K562 (cell line): ENCODE measurements at regions not wholly inside any gene's neighbourhood (a gene's known extent, or its start where the extent isn't known, plus 50 kb on each side); places are given as distances from the start of the nearest gene placed in this dataset.
A peak's percentile ranks its signal among the peaks of the same experiment; 100 is the strongest.

Source experiments
- ATAC-seq: fragments of 200-7000 bp; cut with Tn5 transposase; 3 replicates; pipeline ENCODE4 v1.9.1; 2020; ENCODE audit warnings: moderate library complexity
- BruUV-seq: library from RNA; stranded (reverse); fragments of 400-500 nt; replicated peaks from 2 replicates; lab custom pipeline; 2021; lab: Mats Ljungman, UMichigan
- CTCF ChIA-PET: fragments of 300-600 bp; formaldehyde crosslinking; extraction: SDS; loops from one replicate; lab custom pipeline; 2021; ENCODE audit warnings: low intra/inter-chr PET ratio; lab: Yijun Ruan, JAX
- POLR2A ChIA-PET: fragments of 300-600, 350-650 bp; sonication (Branson Sonifier 250); formaldehyde crosslinking; extraction: SDS; loops from one replicate; lab custom pipeline; 2021; ENCODE audit warnings: antibody characterized with exemption, inconsistent platforms; lab: Yijun Ruan, JAX
- DNase-seq, 4 experiments: peaks; one replicate each; pipeline versions ENCODE4 v3.0.0 to v3.0.0-alpha.2; 2011 to 2018; ENCODE audit warnings: low spot score in 3 of 4, mixed read lengths in 3 of 4; ENCODE audit errors: extremely low read depth in 1 of 4
- FAIRE-seq: peaks from 2 replicates; lab custom pipeline; 2011; peaks lifted over from hg19 to GRCh38; lab: Jason Lieb, UNC
- H2AFZ ChIP-seq: 2 replicates; pipeline ENCODE4 v1.6.0; 2011; ENCODE audit warnings: low read depth, low read length, control low read depth, inconsistent platforms
- H3K27ac ChIP-seq: fragments of 200-600 bp; 3 replicates; pipeline ENCODE4 v1.8.0; 2011; ENCODE audit warnings: low read depth, mild to moderate bottlenecking, control low read depth, inconsistent platforms, low read length, moderate library complexity, mixed read lengths; ENCODE audit errors: extremely low read depth
- H3K27me3 ChIP-seq, 2 experiments: fragments of 300-600 bp in 1 of 2; 2 replicates in 1 of 2; 3 replicates in 1 of 2; pipeline versions ENCODE4 v1.6.0 to v1.8.0; 2011; ENCODE audit warnings: inconsistent platforms in 2 of 2, low read length in 2 of 2, mild to moderate bottlenecking in 1 of 2, mixed read lengths in 1 of 2, moderate library complexity in 1 of 2; ENCODE audit not compliant: control insufficient read depth in 2 of 2, insufficient read depth in 2 of 2
- H3K36me3 ChIP-seq: fragments of 300-600 bp; 3 replicates; pipeline ENCODE4 v1.8.0; 2011; ENCODE audit warnings: mild to moderate bottlenecking, low read length, inconsistent platforms; ENCODE audit not compliant: control insufficient read depth, insufficient read depth
- H3K4me1 ChIP-seq, 2 experiments: fragments of 200-600 bp in 1 of 2; replicated peaks in 1 of 2; 2 replicates in 1 of 2; 3 replicates in 1 of 2; pipeline versions ENCODE4 v1.5.1 to v1.8.0; 2011; ENCODE audit warnings: inconsistent platforms in 2 of 2, low read length in 2 of 2, mild to moderate bottlenecking in 1 of 2, mixed read lengths in 1 of 2, moderate library complexity in 1 of 2; ENCODE audit not compliant: control insufficient read depth in 2 of 2, insufficient read depth in 2 of 2
- H3K4me2 ChIP-seq: 2 replicates; pipeline ENCODE4 v1.6.1; 2011; ENCODE audit warnings: low read length, control low read depth, inconsistent platforms, mixed read lengths; ENCODE audit not compliant: insufficient read depth
- H3K4me3 ChIP-seq: fragments of 200-600 bp; sonication (generic), shearing (Covaris generic); 2 replicates; pipeline ENCODE4 v1.5.1; 2016; ENCODE audit warnings: control low read depth, inconsistent platforms
- H3K79me2 ChIP-seq: fragments of 200-600 bp; 3 replicates; pipeline ENCODE4 v1.8.0; 2011; ENCODE audit warnings: low read length, inconsistent platforms; ENCODE audit not compliant: control insufficient read depth, insufficient read depth
- H3K9ac ChIP-seq, 2 experiments: 2 replicates each; pipeline versions ENCODE4 v1.6.0 to v1.6.1; 2011; ENCODE audit warnings: low read depth in 2 of 2, low read length in 2 of 2, control low read depth in 1 of 2, inconsistent platforms in 1 of 2, mild to moderate bottlenecking in 1 of 2, mixed read lengths in 1 of 2; ENCODE audit not compliant: insufficient read depth in 1 of 2
- H3K9me1 ChIP-seq: one replicate; pipeline ENCODE4 v1.6.0; 2011; ENCODE audit warnings: inconsistent platforms, mild to moderate bottlenecking, low read length, moderate library complexity; ENCODE audit not compliant: control insufficient read depth, insufficient read depth
- H3K9me3 ChIP-seq: replicated peaks from 2 replicates; pipeline ENCODE4 v1.5.1; 2011; ENCODE audit warnings: low read depth, low read length, inconsistent platforms; ENCODE audit not compliant: control insufficient read depth, insufficient read depth
- H4K20me1 ChIP-seq: replicated peaks from 2 replicates; pipeline ENCODE4 v1.6.1; 2011; ENCODE audit warnings: low read length, inconsistent platforms, mixed read lengths; ENCODE audit not compliant: control insufficient read depth, insufficient read depth
- HES1 ChIP-seq: fragments of 450-650 bp; IDR thresholded peaks from 2 replicates; pipeline ENCODE4 v1.6.1; 2016; ENCODE audit warnings: low read depth, mild to moderate bottlenecking, moderate library complexity
- POLR2A ChIP-seq: fragments of 450-650 bp; conservative IDR thresholded peaks from 2 replicates; pipeline ENCODE4 v1.6.1; 2016
- PREB ChIP-seq: sonication (generic); formaldehyde crosslinking; IDR thresholded peaks from 2 replicates; pipeline ENCODE4 v1.8.1; 2023; ENCODE audit warnings: mild to moderate bottlenecking, missing genetic modification reagents
- RB1 ChIP-seq: fragments of 450-650 bp; IDR thresholded peaks from 2 replicates; pipeline ENCODE4 v1.6.1; 2017; ENCODE audit warnings: low read depth, mild to moderate bottlenecking
- ZNF354B ChIP-seq: fragments of 250-450 bp; sonication (Bioruptor Pico); IDR thresholded peaks from 2 replicates; pipeline ENCODE4 v1.4.0; 2020
- ZNF507 ChIP-seq: conservative IDR thresholded peaks from 2 replicates; pipeline ENCODE4 v1.6.1; 2017; ENCODE audit warnings: missing genetic modification characterization, missing compliant biosample characterization
- WGBS: fragments of 100-300 bp; shearing (Covaris generic); methylation state at CpG from one replicate; pipeline ENCODE4 v1.1.6; 2016; ENCODE audit warnings: low coverage, mixed read lengths; ENCODE audit not compliant: insufficient coverage; ENCODE audit errors: missing lambda C conversion rate; 5-methylcytosine and 5-hydroxymethylcytosine counted together
- in situ Hi-C: fragments of 300-500 bp; cut with MboI; formaldehyde crosslinking; loops from 4 replicates; pipeline ENCODE4 v1.15.0; 2018; ENCODE audit warnings: inconsistent platforms, mixed read lengths
- intact Hi-C: fragments of 100-400 bp; cut with micrococcal nuclease; formaldehyde crosslinking; loops from 2 replicates; pipeline ENCODE4 v1.14.2; 2022

- Histone ChIP-seq H3K9me3 (no peaks in the 10 kb centered on the region), H2AFZ (no peak overlapping the region), H4K20me1 (no peaks in the 10 kb centered on the region), H3K9ac (no peak overlapping the region), H3K79me2 (no peaks in the 10 kb centered on the region), H3K36me3 (no peaks in the 10 kb centered on the region), H3K9me1 (no peaks in the 10 kb centered on the region), H3K27me3 (no peaks in the 10 kb centered on the region; a peak in 1 of 5 replicates), H3K27ac (no peak overlapping the region), H3K4me1 (no peaks in the 10 kb centered on the region), H3K4me2 (no peak overlapping the region), H3K4me3 (no peak overlapping the region)
- in situ Hi-C loops (no loop called here), intact Hi-C loops (no loop called here)
- WGBS = 5% methylated on average over 2 of the region's 2 CpGs
- CTCF ChIA-PET = no interaction called here
- no peak for DNase-seq
- no TSS peak for BruUV-seq
- ATAC-seq = no peak
- FAIRE-seq = no peak
- TF ChIP-seq POLR2A = no peak
- TF ChIP-seq HES1 = no peak
- no peak for TF ChIP-seq PREB (CRISPR knock-in tag)
- TF ChIP-seq ZNF354B = peak; percentile 61
- peak; percentile 96 for TF ChIP-seq ZNF507 (tag)
- TF ChIP-seq RB1 = no peak
- POLR2A ChIA-PET = no interaction called here
Observed at GRCh38 chr5:6806668-6807067, 93.4 kb downstream of the TENT4A start.
